Left lobe of liver (tissue), 2 donors: ENCODE measurements at regions not wholly inside any gene's neighbourhood (a gene's known extent, or its start where the extent isn't known, plus 50 kb on each side); places are given as distances from the start of the nearest gene placed in this dataset.

Source experiments
- ATAC-seq: fragments of 200-7000 bp; cut with Tn5 transposase; one replicate; pipeline ENCODE4 v1.9.1; 2020; ENCODE audit warnings: mild to moderate bottlenecking, moderate library complexity
- DNase-seq: peaks from one replicate; pipeline ENCODE4 v3.0.0-alpha.2; 2020; ENCODE audit warnings: low spot score
- donor health status: DM: no; HTN: no; CAD: no; lungs with moderate emphysema.
- donor health status: DM: no; HTN: yes; CAD: no.

DNA sequence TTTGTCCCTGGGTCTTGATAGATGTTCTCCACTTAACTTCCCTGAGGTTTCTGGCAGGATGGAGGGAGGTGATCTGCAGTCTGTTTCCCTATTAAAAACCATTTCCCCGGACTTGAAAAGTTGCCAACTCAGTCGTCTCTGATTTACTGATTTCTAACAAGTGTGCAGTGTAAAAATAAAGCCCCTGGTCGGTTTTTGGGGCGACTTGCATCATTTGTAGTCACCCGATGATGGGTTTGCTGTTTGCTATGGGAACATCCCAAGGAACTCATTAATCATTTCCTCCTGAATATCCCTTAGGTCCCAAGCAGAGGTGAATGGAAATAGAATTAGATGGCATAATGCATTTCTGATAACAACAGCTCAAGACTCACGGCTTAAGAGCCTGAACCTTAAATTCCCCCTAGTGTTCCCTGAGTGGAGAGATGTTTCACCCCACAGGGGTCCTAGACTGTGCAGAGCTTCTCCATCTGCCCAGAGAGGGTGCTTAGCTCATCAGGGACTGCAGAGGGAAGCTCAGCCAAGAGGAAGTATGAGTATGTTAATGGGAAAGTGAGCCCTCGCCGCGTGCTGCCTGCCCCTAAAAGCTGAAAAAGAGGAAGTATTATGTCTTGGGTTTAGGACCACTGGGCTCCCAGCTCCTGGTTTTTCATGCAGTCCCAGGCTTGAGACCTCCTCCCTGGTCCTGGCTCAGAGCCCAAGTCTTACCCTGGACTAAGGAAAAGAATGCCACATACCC lies 115.1 kb upstream of the DAP start:
- DNase-seq (no peak), ATAC-seq (peak; percentile 36)

DNA sequence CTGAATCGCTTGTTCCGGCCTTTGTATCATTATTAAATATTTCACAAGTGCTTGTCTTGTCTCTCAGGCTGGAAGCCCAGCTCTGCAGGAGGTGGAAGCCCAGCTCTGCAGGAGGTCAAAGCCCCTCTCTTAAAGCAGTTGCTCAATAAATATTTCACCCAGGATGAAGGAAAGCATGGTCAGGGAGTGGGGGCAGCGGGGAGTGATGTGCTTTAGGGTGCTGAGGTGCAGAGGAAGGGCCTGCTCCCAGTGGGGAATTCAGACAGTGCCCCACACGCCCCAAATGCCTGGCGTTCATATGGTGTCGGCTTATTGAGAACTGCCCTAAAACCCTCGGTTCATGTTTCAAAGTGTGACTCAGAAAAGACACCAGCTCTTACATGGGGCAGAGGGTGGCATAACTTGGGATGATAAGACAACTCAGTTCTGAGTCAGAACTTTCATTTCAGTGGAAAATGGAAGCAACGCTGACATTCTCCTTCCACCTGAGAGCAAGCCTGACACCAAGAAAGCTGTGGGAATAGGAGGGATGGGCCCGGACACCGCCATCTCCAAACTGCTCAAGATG lies 114.3 kb upstream of the DAP start:
- ATAC-seq (no peak), DNase-seq (no peak)

DNA sequence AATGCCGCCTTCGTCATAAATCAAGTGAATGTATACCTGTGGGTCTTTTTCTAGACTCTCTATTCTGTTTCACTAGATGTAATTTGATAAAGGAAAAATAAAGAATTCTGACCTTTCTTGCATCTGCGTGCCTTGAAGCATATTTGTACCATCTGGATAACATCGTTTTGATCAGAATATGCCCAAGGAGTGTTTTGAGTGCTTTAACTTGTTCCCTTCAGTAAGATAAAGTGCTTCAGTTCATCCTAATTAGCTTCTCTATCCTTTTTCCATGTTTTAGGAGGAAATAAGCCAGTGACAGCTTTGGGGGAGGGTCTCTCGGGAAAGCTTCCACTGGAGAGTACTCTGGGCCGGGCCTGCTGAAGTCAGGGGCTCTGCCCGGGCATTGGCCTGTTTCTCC lies 113.5 kb upstream of the DAP start:
- ATAC-seq (no peak), DNase-seq (no peak)

DNA sequence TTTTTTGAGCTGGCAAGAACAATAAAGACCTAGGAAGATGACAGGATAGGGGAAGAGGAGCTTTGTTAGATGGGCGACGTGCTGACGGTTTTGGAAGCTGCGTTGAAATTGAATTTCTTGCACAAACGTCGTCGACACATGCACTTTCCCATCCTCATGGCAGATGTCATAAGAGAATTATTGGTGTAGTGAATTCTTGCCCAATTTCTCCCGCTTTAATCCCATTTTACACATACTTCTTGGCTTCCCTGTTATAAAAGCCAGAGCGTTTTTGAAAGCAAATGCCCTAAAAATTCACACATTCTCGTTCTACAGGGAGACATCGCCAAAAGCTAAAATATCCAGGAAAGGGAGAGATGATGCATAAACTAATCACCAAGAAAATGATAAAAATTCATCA lies 109.8 kb upstream of the DAP start:
- ATAC-seq (no peak), DNase-seq (no peak)

DNA sequence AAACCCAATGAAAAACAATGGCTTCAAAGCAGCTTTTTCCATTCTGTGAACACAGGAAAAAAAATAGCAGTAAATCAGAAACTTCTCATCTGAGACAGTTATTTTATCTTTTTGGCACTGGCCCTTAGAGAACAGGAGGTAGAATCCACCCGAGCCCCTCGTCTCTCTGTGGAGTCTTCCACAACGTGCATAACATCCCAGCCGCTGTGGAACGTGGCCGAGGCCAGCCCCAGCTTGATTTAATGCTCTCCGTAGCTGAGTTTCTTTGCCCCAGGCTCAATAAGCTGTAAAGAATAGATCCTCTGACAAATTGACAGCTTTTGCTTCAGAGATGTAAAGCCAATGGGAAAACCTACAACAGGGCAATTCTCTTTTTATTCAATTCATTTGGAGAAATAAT lies 107.9 kb upstream of the DAP start:
- no peak for ATAC-seq
- DNase-seq = no peak

DNA sequence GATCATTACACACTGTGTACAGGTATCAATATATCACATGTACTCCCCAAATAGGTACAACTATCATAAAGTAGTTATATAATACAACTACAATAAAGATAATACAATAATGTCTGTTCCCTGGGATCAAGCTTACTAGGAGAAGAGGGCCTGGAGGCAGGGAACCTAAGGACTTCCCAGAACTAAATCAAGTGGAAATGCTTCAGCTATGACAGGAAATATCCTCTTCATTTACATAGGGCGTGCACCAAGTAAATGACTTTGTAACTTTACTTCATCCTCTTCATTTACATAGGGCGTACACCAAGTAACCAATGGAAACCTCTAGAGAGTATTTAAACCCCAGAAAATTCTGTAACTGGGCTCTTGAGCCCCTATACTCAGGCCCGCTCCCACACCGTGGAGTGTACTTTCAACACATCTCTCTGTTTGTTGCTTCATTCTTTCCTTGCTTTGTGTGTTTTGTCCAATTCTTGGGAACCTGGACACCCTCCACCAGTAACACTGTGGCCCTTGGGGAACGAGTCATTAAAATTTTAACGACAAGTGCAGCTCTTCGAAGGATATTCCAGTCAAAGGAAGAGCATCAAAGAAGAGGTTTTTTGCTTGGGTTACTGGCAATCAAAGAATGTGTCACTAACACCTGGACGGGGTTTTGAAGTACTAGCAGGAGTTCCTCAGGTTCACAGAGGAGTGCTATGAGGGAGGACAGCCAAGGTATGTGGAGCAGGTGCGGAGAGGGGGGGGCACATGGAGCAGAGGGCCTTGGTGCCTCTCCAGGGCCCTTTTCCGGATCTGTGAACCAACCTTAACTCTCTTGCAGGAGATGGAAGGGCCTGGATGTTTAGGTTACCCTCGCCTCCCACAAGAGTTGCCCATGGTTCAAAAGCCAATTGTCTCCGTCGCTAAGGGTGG lies 106.6 kb upstream of the DAP start:
- ATAC-seq (no peak), DNase-seq (no peak)

DNA sequence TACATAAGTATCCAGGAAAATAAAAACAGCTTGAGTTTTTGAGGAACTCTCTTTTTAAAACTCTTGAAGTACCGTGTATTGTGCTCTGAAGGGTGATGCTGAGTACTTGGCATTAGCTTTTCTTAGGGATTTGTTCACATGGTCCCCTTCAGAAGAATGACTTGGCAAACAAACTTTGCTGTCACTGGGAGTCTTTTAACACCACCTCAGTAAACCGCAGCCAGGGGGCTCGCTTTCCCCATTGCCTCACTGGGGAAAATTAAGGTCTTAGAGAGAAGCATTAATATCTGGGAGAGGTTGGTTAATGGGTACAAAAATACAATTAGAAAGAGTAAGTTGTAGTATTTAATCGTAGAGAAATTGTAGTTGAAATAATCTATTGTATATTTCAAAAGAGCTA lies 105.9 kb upstream of the DAP start:
- no peak for DNase-seq

DNA sequence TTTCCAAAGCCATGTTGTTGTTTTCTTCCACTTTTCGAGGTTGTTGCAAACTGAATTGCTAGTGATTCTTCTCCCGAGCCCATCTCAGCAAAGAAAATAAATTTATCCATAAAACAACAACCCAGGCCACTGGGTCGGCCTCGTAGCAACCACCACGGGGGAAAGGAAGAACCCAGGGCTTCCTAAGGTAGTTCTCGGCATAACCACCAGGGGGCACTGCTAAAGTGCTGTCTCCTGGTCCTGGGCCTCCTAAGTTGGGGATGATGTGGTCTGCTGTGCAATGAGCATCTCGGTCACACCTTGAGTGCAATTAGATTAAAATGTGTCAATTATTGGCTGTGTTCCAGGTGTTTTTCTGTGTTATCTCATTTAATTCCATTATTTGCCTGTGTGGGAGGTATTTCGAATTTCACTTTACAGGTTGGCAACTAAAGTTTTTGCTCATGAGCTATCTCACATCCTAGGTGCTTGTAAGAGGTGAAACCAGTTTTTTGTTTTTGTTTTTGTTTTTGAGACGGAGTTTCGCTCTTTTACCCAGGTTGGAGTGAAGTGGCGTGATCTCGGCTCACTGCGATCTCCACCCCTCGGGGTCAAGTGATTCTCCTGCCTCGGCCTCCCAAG lies 102.8 kb upstream of the DAP start:
- DNase-seq (peak; percentile 53), ATAC-seq (peak; percentile 92)

More for the DNA sequence above, 105.9 kb upstream of the DAP start:
- no peak for ATAC-seq

DNA sequence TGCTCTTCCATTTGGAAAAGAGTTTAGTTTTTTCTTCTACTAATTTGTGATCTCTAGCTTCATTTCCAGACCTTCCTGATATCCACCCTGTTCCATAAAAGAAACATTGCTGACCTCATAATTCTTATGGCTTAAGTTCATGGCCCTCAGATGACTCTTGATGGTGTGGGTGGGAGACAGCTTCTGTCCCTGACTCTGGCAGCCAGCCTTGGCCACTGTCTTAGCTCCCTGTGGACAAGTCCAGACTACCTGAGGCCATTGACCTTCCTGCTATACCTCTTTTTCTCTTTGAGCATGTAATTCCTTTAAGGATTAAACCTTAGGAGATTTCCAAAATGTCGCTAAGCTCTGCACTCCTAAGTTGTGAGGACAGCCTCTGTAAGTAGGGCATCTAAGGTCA lies 101.1 kb upstream of the DAP start:
- DNase-seq (no peak), ATAC-seq (no peak)

DNA sequence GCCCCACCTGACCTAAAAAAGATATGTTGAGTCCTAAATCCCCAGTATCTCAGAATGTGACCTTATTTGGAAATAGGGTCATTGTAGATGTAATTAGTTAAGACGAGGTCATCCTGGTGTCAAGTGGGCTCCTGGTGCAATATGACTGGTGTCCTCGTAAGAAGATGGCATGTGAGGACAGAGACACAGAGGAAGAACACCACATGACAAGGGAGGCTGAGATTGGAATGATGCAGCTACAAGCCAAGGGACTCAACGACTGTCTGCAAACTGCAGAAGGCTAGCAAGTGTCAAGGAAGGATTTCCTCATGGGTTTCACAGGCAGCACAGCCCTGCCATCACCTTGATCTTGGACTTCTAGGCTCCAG lies 100.4 kb upstream of the DAP start:
- ATAC-seq (no peak), DNase-seq (no peak)

DNA sequence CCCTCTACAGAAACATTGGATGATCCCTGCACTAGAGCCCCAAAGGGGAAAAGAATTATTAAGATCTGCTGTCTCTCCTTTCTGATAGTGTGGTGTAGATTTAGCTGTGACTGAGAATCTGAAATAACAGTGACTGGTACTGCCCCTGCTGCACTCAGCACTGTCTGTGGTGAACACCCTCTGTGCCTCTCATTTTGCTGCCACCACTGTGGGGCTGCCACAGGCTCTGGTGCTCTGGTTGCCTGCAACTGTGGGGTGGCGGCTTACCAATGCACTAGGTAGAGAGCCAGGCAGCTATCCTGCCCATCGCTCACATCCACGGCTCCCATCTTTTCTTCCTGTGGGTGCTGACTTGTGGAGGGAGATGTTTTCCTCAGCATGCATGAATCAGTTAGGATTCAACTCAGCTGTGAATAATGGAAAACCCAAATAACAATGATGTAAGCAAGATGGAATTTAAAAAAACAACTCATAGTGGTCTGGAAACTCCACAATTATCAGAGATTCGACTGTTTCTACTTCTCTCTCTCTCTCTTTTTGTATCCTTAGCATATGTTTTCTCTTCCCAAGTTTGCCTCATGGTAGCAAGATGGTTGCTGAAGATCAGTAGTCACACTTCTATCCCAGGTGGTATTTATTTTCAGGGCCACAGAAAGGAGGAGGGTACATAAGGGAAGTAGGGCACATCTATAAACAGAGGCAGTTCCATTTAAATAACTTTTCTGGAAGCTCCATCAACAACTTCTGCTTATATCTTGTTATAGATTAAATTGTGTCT lies 99.8 kb upstream of the DAP start:
- ATAC-seq (no peak), DNase-seq (no peak)

DNA sequence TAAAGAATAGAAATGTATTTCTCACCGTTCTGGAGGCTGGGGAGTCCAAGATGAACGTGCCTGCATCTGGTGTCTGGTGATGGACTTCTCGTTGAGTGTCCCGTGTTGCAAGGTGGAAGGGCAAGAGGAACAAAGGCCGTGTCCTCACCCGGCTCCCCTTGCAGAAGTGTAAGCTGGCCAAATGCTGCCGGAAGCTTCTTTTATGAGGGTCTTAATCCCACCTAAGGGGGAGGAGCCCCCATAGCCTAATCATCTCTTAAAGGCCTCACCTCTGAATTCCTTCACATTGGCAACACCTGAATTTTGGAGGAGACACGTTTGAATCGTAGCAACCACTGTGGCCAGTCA lies 99.1 kb upstream of the DAP start:
- ATAC-seq (no peak), DNase-seq (no peak)

DNA sequence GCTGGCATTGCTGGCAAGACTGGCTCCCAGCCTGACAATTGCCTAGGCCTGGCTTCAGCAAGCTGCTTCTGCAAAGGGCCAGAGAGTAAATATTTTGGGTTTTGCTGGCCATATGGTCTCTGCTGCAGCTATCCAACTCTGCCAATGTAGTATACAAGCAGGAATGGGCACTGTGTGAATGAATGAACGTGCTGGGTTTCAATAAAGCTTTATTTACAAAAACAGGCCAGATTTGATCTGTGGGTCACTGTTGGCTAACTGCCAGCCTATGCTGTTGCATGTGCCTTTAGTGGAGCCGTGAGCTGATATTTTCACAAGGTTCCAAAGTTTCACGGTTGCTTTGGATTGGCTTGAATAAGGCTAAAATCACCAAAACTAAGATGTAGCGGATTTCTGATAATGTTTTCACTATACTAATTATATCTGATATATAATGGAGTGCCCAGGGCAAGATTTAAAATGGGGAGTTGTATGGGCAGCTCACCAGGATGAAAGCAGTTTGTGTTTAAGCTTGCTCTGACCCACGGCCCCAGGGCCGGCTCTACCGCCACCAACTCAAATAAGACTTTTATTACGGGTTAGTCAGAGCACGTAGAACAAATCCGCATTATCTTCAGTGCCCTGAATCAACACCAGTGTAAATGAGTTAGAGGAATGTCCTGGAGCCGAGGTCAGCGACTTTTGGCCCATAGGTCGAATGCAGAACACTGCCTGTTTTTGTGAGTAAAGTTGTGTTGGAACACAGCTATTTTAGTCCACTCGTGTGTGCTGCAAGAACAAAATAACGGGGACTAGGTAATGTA lies 98.6 kb upstream of the DAP start:
- DNase-seq (no peak), ATAC-seq (peak; percentile 32)

DNA sequence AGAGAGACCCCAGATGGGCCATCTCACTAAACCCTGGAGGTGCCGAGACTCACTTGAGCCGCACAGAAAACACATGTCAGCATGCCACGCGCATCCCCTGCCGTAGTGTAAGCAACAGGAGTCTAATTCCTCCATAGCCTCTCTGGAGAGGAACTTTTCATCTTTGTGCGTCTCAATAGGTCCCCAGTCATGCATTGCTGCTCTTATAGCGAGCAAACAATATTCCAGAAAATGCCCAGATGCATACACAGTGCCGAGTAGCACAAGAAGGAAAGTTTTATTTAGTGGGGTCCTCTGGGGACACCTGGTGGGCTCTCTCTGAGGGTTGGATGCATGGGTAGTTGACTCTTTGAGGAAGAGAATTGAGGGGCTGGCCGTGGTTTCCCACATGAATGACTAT lies 97.9 kb upstream of the DAP start:
- DNase-seq (no peak), ATAC-seq (no peak)

DNA sequence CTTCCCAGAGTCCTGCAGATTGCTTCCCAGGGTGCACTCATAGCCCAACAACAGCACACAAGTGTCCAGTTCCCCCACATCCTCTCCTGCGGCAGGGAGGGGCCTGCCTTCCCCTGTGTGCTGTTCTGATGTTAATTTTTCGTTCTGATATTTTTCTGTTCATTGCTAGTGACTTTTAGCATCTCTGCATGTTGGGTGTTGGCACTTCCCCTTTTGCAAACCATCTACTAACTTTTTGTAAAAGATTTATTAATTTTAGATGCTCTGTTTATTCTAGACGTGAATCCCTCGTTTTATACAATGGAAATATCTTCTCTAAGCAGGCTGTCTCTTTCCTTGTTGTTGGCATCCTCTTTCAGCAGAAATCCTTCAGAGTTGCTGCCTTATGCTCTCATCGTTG lies 97.3 kb upstream of the DAP start:
- no peak for ATAC-seq
- no peak for DNase-seq

DNA sequence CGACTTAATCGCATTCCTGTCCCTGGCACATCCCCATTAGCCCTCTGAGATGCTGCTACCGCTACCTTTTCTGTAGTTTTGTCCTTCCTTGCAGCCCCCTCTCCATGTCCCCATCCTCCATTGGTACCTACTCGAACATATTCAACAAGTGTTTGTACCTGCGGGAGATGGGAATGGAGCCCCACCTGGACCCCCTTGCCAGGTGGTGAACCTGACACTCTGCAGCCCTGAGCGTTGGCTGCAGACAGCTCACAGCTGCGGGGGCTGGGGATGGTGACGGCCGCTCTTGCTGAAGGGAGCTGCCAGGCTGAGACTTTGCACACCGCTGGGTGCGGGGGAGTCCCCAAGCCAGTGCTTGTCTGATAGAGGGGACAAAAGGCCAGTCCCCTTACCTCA lies 96.3 kb upstream of the DAP start:
- ATAC-seq (no peak), DNase-seq (no peak)

DNA sequence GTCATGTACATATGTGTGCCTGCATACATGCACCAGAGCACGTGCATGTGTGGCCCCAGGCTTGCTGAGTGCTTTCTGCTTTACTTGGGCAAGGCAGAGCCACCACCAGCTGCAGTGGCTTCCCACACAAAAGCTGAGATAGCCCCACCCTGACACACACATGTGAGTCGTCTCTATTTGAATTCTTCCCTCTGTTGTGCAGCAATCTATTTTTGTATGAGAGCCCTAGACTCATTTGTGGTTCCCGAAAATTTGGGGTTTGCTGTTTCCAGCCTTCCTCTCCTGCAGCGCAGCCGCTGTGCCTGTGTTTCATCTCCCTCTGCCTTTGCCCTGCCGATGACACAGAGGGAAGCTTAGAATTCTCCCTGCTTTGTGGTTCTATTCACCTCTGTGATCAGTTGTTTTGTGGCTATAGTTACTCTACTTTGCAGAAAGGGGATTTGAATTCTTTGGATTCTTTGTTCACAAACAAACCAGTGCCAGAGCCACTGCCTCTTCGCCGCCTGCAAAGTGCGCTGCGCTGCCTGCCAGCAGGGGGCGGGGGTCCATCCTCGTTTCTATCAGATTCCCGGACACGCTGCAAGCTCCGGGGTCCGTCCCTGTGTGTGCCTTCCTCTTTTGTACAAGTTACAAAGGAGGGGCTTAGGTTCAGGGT lies 95.8 kb upstream of the DAP start:
- ATAC-seq = peak; percentile 46
- DNase-seq = no peak

DNA sequence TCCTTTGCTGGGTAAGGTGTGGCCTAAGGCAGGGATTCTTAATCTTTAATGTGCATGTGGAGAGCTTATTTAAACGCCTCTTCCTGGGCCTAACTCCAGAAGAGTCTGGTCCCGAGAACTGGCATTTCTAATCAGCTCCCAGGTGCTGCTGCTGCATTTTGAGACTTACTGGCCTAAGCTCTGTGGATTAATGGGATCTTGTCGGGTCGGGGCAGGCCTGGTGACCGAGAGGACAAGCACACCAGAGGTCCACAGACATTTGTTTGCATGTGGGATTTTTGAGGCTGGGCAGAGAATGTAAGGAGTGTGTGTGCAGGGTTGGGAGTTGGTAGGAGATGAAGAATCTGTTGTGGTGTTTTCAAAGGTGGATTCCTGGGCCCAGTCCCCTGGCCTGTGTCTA lies 95.0 kb upstream of the DAP start:
- ATAC-seq (no peak), DNase-seq (no peak)

DNA sequence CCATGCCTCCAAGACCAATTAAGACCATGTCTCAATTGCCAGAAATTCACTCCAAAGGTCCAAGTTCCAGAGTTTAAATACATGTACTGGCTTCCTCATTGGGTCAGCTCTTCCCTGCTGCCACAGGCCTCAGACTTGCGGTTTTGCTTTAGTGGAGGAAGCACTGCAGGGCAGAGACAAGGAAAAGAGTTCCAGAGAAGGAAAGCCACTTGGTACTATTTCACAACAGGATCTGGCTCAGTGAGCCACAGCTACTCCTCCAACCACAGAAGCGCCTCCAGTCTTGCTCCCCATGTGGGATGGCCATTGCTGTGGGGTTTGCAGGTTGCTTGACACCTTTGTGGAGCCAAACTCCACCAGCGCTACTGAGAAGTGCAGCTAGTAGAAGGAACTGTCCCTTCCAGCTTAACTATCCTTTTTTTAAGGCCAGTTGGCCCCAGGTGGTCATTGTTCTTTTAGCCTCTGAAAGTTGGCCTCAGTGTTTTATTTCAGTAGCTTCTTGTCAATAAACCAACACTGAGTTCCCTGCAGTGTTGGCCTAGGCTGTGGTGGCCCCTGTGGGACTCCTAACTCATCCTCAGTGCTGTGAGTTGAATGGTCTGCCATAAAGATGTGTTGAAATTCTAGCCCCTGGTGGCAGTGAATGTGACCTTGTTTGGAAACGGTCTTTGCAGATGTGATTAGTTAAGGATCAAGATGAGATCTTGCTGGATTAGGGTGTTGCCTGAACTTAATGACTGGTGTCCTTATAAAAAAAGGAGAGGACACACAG lies 93.7 kb upstream of the DAP start:
- ATAC-seq (peak; percentile 26), DNase-seq (no peak)
